ENCODE measurements at regions not wholly inside any gene's neighbourhood (a gene's known extent, or its start where the extent isn't known, plus 50 kb on each side); places are given as distances from the start of the nearest gene placed in this dataset.

DNA sequence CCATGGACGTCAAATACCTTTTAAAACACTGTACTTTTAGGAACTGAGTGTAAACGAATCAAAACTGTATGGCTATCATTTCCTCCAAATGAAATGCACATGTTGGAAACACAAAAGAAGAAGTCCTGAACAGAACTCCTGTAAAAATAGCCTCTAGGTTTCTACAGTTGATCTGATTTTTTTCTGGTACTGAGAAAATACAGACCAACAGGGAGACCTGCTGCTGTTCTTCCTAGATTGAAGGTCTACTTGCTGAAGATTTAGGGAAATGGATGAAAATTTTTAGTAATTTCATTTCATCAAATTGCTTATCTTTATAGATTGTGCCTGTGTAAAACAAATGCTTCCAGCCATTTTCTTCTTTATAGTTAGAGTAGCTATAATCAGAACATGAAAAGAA, 520.4 kb downstream of the SLITRK6 start:
- DNase-seq: no peak

DNA sequence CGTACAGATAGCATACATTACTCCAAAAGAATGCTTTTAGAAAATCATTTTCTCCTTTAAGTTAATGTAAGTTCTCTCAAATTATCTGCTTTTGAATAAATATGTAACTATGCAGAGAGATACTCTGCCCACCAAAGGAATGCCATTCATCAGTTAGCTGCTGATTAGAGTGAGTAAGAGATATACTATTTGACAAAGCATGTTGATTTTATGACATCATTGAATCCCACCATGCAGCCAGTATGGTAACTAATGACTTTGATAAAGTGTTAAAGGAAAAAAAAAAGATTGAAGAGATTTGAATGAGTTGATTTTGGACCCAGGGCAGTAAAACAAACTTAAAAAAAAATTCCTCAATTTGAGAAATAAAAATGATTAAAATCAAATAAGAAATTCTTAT, 521.5 kb downstream of the SLITRK6 start:
- no peak for DNase-seq

DNA sequence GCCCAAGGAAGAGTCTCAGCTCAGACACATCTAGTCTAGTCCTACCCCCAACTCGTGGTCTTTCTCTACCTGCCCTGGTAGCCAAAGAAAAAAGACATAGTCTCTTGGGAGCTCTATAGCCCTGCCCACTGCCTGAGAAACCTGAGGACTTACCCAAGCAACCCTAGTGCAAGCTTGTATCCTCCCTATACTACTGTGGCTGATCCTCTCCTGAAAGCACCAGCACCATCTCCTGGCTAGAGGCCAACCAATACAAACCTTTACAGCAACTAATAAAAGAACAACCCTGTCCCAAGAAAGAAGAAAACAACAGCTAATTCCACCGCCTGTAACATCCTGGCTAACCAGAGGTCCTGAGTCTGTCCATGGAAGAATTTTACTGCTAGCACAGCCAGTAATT, 532.4 kb downstream of the SLITRK6 start:
- DNase-seq: no peak

GRCh38 chr13:85266331-85266730, 532.9 kb downstream of the SLITRK6 start:
- no peak for DNase-seq

DNA sequence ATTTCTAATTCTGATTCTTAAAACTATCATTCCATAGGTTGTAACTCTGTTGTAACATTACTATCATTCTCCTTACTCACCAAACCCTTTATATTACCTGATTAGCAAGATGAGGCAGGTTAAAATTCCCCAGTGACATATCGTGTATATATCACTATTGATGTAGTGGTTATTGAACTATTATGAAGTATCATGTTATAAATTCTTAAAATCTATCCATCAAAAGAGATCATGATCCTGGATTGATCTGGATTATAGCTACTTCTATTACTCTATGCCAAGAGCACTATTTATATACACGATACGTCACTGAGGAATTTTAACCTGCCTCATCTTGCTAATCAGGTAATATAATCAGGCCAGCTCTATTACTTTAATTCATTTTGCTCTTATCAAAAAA, 533.9 kb downstream of the SLITRK6 start:
- DNase-seq: no peak

DNA sequence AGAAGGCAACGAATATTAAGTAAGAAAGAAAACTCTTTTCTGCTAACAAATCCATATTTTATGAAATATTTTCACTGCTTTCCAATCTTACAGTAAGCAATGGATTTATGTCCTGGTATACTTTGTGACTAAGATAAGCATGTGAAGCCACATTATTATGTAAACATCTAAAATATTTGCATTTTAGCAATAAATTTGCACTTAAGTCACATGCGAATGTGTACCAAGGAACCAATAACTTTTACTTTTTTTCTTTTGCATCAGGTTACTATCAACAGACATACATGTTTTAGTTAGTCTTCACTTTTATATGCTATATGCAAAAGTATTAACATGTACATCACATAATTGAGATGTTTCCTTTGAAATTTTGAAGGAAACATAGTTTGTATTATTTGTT, 536.7 kb downstream of the SLITRK6 start:
- no peak for DNase-seq

- no peak for DNase-seq
These were observed 537.4 kb downstream of the SLITRK6 start for GRCh38 chr13:85261757-85262346.

DNA sequence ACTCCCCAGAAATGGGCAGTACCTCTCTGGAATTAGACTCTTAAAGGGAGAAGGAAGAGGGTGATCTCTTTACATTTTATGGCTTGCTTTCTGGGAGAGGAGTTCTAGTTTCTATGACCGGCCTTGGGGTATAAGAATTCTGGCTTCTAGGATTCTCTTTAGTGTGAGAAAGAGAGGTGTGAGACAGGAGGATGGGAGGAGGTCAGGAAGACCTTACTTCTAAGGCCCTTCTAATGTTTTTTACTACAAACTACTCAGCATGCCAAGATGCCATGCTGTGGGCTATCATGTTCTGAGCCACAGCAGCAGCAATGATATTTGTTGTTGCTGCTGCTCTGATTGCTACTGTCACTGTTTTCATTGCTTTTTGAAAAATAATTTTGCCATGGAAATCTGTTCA, 538.3 kb downstream of the SLITRK6 start:
- DNase-seq: no peak

DNA sequence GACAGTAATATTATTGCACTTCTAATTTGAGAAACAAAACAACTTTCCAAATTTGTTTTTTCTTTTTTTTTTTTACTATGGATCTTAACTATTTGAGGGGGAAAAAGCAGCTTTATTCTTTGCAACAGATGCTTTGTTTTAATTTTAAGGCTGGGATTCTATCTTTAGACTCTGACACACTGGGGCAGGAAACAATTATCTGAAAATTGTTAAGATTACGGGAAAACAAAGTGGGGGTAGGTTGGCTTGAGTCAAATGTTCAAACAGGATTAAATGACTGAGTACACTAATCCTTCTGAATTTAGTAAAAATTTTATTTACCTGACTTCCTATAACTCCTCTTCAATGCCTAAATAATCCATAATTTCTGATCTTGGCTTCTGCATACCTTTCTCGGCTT, 543.2 kb downstream of the SLITRK6 start:
- no peak for DNase-seq

- no peak for DNase-seq
These were observed 544.6 kb downstream of the SLITRK6 start for GRCh38 chr13:85254641-85255040.

GRCh38 chr13:85249151-85249550, 550.1 kb downstream of the SLITRK6 start:
- no peak for DNase-seq

DNA sequence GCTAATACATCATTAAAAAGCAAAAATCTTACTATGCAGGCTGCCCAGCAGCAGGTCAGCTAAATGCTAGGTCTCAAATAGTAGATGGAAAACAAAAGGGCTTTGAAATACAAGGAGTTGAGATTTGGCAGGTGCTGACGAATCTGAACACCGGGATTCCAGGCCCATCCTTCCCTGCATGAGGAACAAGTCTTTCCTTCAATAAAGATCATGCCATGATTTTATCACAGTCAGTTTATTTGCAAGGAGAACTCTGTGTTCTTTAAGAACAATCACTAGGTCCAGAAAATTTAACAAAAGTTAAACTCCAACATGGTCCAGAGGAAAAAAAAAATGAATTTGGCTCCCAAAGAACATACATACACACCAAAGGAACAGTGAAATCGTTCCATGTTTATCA, 551.4 kb downstream of the SLITRK6 start:
- DNase-seq: no peak

DNA sequence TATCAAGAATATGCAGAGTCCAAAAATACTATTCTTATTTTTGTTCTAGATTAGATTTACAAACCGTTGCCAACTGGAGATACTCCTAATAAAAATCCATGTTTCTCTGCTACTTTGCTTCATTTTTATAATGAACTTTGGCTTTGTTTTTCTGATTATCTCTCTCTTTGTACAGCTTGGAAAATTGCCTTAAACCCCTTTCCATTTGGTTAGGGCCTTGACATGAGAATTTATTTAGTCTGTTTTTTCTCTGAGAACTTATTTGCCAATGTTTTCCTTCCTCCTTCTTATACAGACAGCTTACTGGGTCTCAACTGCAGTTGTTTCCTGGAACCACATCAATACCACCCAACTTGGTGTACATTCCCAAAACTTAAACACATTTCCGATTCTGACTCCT, 555.4 kb downstream of the SLITRK6 start:
- no peak for DNase-seq

- no peak for DNase-seq
These were observed 558.2 kb downstream of the SLITRK6 start for GRCh38 chr13:85241060-85241459.

DNA sequence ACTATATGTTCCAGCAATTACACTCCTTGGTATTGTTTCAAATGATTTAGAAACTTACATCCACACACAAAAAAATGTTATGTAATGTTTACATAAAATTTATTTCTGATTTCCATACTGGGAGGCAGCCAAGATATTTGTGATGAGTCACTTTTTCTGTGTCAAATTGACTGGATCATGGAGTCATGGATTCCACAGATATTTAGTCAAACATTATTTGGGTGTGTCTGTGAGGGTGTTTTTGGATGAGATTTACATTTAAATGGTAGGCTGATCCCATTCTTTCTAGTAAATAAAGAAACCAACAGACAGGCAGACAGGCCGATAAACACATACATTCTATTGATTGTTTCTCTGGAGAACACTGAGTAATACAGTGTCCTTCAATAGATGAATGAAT, 562.8 kb downstream of the SLITRK6 start:
- DNase-seq: no peak

GRCh38 chr13:85230691-85231093, 568.5 kb downstream of the SLITRK6 start:
- no peak for DNase-seq

- no peak for DNase-seq
These were observed 570.5 kb downstream of the SLITRK6 start for GRCh38 chr13:85228692-85229091.

DNA sequence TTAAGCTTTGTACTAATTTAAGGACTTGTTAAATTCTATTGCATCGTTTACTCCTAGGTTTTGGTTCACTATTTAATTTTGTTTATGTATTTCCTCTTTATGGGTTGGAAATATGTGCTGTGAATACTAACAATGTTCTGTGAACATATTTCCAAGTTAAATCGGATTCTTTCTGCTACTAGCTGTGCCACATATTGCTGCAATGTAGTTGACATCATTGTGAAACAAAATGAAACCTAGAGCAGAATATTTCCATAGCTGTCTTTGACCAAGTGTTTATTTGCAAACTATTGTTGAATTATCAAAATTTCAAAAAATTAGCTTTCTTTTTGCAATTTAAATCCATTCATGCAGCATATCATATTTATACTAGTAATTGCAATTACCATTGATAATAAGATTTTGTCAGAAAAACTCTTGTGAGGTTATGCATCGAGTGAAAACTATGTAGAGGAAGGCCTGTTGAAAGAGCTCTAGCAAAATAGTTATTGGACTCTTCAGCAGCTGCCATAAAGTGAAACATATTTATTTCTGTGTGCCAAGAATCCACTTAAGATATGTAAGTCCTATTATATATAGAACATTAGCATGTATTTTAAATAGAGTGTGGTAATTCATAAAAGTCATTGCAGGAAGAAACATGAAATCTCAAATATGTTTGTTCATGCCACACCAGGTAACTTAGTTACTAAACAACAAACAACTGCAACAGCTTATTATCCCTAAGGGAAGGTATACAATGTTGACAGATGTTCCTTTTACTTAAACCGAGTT, 575.1 kb downstream of the SLITRK6 start:
- no peak for DNase-seq

GRCh38 chr13:85216576-85216975, 582.6 kb downstream of the SLITRK6 start:
- DNase-seq: no peak

GRCh38 chr13:85212692-85213091, 586.5 kb downstream of the SLITRK6 start:
- DNase-seq: no peak

- no peak for DNase-seq
These were observed 594.4 kb downstream of the SLITRK6 start for GRCh38 chr13:85204668-85205344.

DNA sequence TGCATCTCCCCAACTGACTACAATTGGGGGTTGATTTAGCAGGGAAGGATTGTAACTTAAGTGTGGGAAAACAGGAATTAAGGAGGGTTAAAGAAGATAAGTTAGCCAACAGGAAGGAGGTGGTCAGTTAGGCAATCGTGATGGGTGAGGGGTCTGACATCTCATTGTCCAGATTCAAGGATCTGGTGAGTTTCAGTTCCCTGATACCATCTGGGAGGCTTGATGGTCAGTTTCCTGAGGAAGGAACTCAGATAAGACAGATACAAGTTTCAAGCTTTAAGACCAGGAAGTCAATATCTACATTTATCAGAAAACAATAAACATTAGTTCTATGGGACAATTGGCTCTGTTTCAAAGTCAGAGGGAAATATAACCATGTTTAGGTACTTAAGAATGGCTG, 601.8 kb downstream of the SLITRK6 start:
- no peak for DNase-seq

GRCh38 chr13:85194482-85194881, 604.7 kb downstream of the SLITRK6 start:
- DNase-seq: no peak

GRCh38 chr13:85191996-85192718, 607.1 kb downstream of the SLITRK6 start:
- no peak for DNase-seq

Data from CD4-positive, alpha-beta T cell treated with Interleukin-12 subunit alpha and Interleukin-12 subunit beta, for 1 hour (primary cell).